A673 (cell line): ENCODE measurements at regions not wholly inside any gene's neighbourhood (a gene's known extent, or its start where the extent isn't known, plus 50 kb on each side); places are given as distances from the start of the nearest gene placed in this dataset.

ENCODE experiments used
- BruUV-seq: library from RNA; stranded (reverse); fragments of 400-500 nt; replicated peaks from 2 replicates; lab custom pipeline; 2021; lab: Mats Ljungman, UMichigan
- CTCF ChIA-PET: fragments of 300-600 bp; sonication (Branson Sonifier 250); formaldehyde crosslinking; loops from one replicate; lab custom pipeline; 2022; ENCODE audit warnings: antibody characterized with exemption; lab: Charles Lee
- POLR2A ChIA-PET: fragments of 300-600 bp; sonication (Branson Sonifier 250); formaldehyde crosslinking; loops from one replicate; lab custom pipeline; 2022; ENCODE audit warnings: antibody characterized with exemption; ENCODE audit not compliant: low non-redundant PET; lab: Charles Lee
- DNase-seq: peaks from one replicate; pipeline ENCODE4 v3.0.0-alpha.2; 2015; ENCODE audit warnings: low spot score
- H3K27ac ChIP-seq: fragments of 200-600 bp; sonication (generic); 2 replicates; pipeline ENCODE4 v1.5.1; 2016; ENCODE audit warnings: mixed run types, low read depth, mild to moderate bottlenecking, mixed read lengths, antibody characterized with exemption, low read length; ENCODE audit not compliant: poor library complexity, severe bottlenecking
- H3K27me3 ChIP-seq: fragments of 200-600 bp; sonication (generic); replicated peaks from 2 replicates; pipeline ENCODE4 v1.6.1; 2017; ENCODE audit warnings: mixed run types, low read depth, mild to moderate bottlenecking, mixed read lengths, antibody characterized with exemption, low read length; ENCODE audit not compliant: insufficient read depth, poor library complexity
- H3K36me3 ChIP-seq: fragments of 200-600 bp; sonication (generic); 2 replicates; pipeline ENCODE4 v1.6.1; 2016; ENCODE audit warnings: mixed run types, mild to moderate bottlenecking, mixed read lengths, antibody characterized with exemption, low read length; ENCODE audit not compliant: insufficient read depth, poor library complexity, severe bottlenecking
- H3K4me1 ChIP-seq: fragments of 200-600 bp; sonication (generic); 2 replicates; pipeline ENCODE4 v1.6.1; 2017; ENCODE audit warnings: mixed run types, mild to moderate bottlenecking, mixed read lengths, antibody characterized with exemption, low read length; ENCODE audit not compliant: insufficient read depth, poor library complexity, severe bottlenecking
- H3K4me3 ChIP-seq: fragments of 200-600 bp; sonication (generic); 2 replicates; pipeline ENCODE4 v1.5.1; 2016; ENCODE audit warnings: low read depth, mixed run types, mild to moderate bottlenecking, mixed read lengths, low read length; ENCODE audit not compliant: poor library complexity, severe bottlenecking
- H3K9me3 ChIP-seq: fragments of 200-600 bp; sonication (generic); 2 replicates; pipeline ENCODE4 v1.6.1; 2016; ENCODE audit warnings: mixed run types, low read depth, mild to moderate bottlenecking, mixed read lengths, antibody characterized with exemption, low read length; ENCODE audit not compliant: poor library complexity, severe bottlenecking
- EZH2 ChIP-seq: fragments of 200-600 bp; sonication (generic); IDR thresholded peaks from 2 replicates; pipeline ENCODE4 v1.6.1; 2017; ENCODE audit warnings: borderline replicate concordance, low read depth, mild to moderate bottlenecking, mixed read lengths, antibody characterized with exemption, low read length; ENCODE audit not compliant: poor library complexity, severe bottlenecking
- intact Hi-C: fragments of 100-400 bp; cut with micrococcal nuclease; formaldehyde crosslinking; loops from one replicate; pipeline ENCODE4 v1.10.0; 2022; ENCODE audit not compliant: unreplicated experiment
- TF ChIP-seq, protein P1 (sequence below): fragments of 300-800, 200-600 bp; sonication (generic); conservative IDR thresholded peaks from 2 replicates; pipeline ENCODE4 v1.5.1; 2017; ENCODE audit warnings: low read depth, mild to moderate bottlenecking, antibody characterized with exemption, low read length, moderate library complexity, mixed read lengths

GRCh38 chr12:60501124-60501729 is 905.4 kb downstream of the SLC16A7 start:
- no TSS peak for BruUV-seq
- CTCF ChIA-PET = interaction anchor here (0.5 kb wide), 1 partner anchor 79 kb away, joined by 11 read pairs; no protein-coding TSS in a partner anchor
- intact Hi-C loops = no loop called here

GRCh38 chr12:60522684-60523400 is 927.0 kb downstream of the SLC16A7 start:
- H3K27me3 ChIP-seq = no peaks in the 10 kb centered on the region
- H3K27ac ChIP-seq = no peak overlapping the region
- no TSS peak for BruUV-seq
- H3K36me3 ChIP-seq = no peaks in the 10 kb centered on the region
- no peaks in the 10 kb centered on the region for H3K4me1 ChIP-seq
- DNase-seq = peak; percentile 22
- POLR2A ChIA-PET = no interaction called here
- no peak for TF ChIP-seq EZH2
- TF ChIP-seq, protein P1, sequence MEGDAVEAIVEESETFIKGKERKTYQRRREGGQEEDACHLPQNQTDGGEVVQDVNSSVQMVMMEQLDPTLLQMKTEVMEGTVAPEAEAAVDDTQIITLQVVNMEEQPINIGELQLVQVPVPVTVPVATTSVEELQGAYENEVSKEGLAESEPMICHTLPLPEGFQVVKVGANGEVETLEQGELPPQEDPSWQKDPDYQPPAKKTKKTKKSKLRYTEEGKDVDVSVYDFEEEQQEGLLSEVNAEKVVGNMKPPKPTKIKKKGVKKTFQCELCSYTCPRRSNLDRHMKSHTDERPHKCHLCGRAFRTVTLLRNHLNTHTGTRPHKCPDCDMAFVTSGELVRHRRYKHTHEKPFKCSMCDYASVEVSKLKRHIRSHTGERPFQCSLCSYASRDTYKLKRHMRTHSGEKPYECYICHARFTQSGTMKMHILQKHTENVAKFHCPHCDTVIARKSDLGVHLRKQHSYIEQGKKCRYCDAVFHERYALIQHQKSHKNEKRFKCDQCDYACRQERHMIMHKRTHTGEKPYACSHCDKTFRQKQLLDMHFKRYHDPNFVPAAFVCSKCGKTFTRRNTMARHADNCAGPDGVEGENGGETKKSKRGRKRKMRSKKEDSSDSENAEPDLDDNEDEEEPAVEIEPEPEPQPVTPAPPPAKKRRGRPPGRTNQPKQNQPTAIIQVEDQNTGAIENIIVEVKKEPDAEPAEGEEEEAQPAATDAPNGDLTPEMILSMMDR = no peak
- intact Hi-C loops = no loop called here
- no peak overlapping the region for H3K4me3 ChIP-seq
- H3K9me3 ChIP-seq = no peaks in the 10 kb centered on the region
- CTCF ChIA-PET = no interaction called here

More at GRCh38 chr12:60501124-60501729, 905.4 kb downstream of the SLC16A7 start:
- no peaks in the 10 kb centered on the region for H3K27me3 ChIP-seq
- DNase-seq = peak; percentile 7
- peaks cover 4% of the 10 kb centered on the region for H3K9me3 ChIP-seq
- H3K4me3 ChIP-seq = no peak overlapping the region
- H3K27ac ChIP-seq = no peak overlapping the region
- H3K4me1 ChIP-seq = no peaks in the 10 kb centered on the region
- POLR2A ChIA-PET = no interaction called here
- TF ChIP-seq, protein P1 = no peak; the same call in 1 of the 2 replicates
- no peak for TF ChIP-seq EZH2
- H3K36me3 ChIP-seq = no peaks in the 10 kb centered on the region

DNA sequence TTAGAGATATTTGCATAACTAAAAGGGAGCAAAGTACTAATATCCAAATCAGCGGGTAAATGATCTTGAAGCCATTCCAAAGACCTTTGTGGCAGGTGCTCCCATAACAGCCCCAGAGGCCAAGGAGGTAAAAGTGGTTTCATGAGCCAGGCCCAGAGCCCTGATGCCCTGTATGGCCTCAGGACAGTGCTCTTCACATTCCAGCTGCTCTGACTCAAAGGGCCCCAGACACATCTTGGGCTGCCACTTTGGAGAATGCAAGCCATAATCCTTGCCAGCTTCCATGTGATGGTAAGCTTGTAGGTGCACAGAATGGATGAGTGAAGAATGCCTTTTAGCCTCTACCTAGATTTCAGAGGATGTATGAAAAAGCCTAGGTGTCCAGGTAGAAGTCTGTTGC is 933.4 kb downstream of the SLC16A7 start:
- intact Hi-C loops = no loop called here
- no peaks in the 10 kb centered on the region for H3K9me3 ChIP-seq
- DNase-seq = no peak
- CTCF ChIA-PET = no interaction called here
- no peak for TF ChIP-seq EZH2
- TF ChIP-seq, protein P1 = no peak
- no TSS peak for BruUV-seq
- POLR2A ChIA-PET = no interaction called here
- H3K4me3 ChIP-seq = no peak overlapping the region
- no peaks in the 10 kb centered on the region for H3K4me1 ChIP-seq
- H3K27me3 ChIP-seq = no peaks in the 10 kb centered on the region
- no peak overlapping the region for H3K27ac ChIP-seq
- H3K36me3 ChIP-seq = no peaks in the 10 kb centered on the region
